ENCODE measurements at regions not wholly inside any gene's neighbourhood (a gene's known extent, or its start where the extent isn't known, plus 50 kb on each side); places are given as distances from the start of the nearest gene placed in this dataset.

DNA sequence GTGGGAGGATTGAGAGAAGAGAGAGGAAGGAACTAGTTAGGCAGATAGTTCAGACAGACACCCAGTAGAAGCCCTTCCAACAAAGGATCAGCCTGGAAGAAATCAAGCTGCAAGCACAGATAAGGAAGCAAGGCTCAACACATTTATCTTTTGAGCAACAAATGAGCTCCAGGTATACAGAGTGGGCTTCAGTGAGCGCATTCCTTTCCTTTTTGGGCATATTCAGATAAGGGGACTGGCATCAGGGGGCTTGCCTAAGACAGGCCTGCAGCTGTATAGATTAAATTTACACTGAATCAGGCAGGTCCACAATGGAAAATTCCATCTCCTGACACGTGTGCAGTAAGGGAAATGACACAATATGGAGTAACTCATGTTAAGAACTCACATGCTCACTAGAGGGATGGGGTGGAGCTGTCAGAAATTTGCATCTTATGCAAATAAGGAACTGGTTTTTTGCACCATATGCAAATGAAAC is 147.2 kb downstream of the AKR1D1 start:
- no peaks in the 10 kb centered on the region for H3K36me3 ChIP-seq (ENCODE audit: control insufficient read depth in 2 of 2, insufficient read depth in 2 of 2, low read length in 1 of 2)
- H3K9me3 ChIP-seq (replicated peaks; ENCODE audit: control insufficient read depth, insufficient read depth, low read length): no peaks in the 10 kb centered on the region; the same call in 2 of the 3 replicates
- no peak overlapping the region for H3K27ac ChIP-seq (ENCODE audit: control insufficient read depth, insufficient read depth)
- H2AFZ ChIP-seq (ENCODE audit: control insufficient read depth, low read depth, low read length): no peak overlapping the region
- POLR2A ChIA-PET: interaction anchor here (0.5 kb wide), 1 partner anchor 449 kb away, joined by 4 read pairs; no protein-coding TSS in a partner anchor
- DNase-seq (ENCODE audit: low read depth, low spot score) (no peak), FAIRE-seq (no peak), ATAC-seq (no peak)
- in situ Hi-C loops (cut with MboI) (no loop called here), intact Hi-C loops (cut with micrococcal nuclease; ENCODE audit: unreplicated experiment) (no loop called here)
- no peaks in the 10 kb centered on the region for H3K4me1 ChIP-seq (ENCODE audit: control insufficient read depth, insufficient read depth, low read length)
- no peak overlapping the region for H3K9ac ChIP-seq (ENCODE audit: control insufficient read depth, insufficient read depth, low read length)
- 15% methylated on average over 2 of the region's 2 CpGs for WGBS (ENCODE audit: insufficient coverage, insufficient replicate concordance, low lambda C conversion rate, missing lambda C conversion rate)
- H3K27me3 ChIP-seq (replicated peaks in 1 of 2; ENCODE audit: control insufficient read depth in 2 of 2, insufficient read depth in 2 of 2, low read length in 1 of 2): no peaks in the 10 kb centered on the region
- RAD21 ChIA-PET (ENCODE audit: unreplicated experiment): interaction anchor here (0.9 kb wide), 1 partner anchor 11 kb away, joined by 3 read pairs; no protein-coding TSS in a partner anchor
- H3K4me3 ChIP-seq: no peak overlapping the region
- SMC1A ChIA-PET (ENCODE audit: uncharacterized antibody, unreplicated experiment): interaction anchor here (1.1 to 1.2 kb wide), 2 partner anchors 9 to 25 kb away, joined by 3 read pairs; no protein-coding TSS in a partner anchor
- no peak overlapping the region for H3K4me2 ChIP-seq (ENCODE audit: control insufficient read depth, insufficient read depth)
- CTCF ChIA-PET: interaction anchor here (1.6 kb wide), 1 partner anchor 12 kb away, joined by 5 read pairs; no protein-coding TSS in a partner anchor
- no TSS peak for BruUV-seq (replicated peaks)
- TF ChIP-seq TCF12 (IDR thresholded peaks at IDR 0.05; ENCODE audit: low read depth, low read length) (no peak), SMC3 (IDR thresholded peaks at IDR 0.05; ENCODE audit: borderline replicate concordance, low read length) (no peak), BRCA1 (IDR thresholded peaks at IDR 0.05; ENCODE audit: low read depth, low read length) (no peak), NR2C1 (IDR thresholded peaks at IDR 0.05) (no peak), ZNF622 (IDR thresholded peaks at IDR 0.05) (no peak), RBBP5 (conservative IDR thresholded peaks at IDR 0.05) (no peak)
- no peaks in the 10 kb centered on the region for H3K79me2 ChIP-seq (ENCODE audit: control insufficient read depth, insufficient read depth, low read length)
- no peaks in the 10 kb centered on the region for H4K20me1 ChIP-seq (ENCODE audit: control insufficient read depth, insufficient read depth)

- no peaks in the 10 kb centered on the region for H3K36me3 ChIP-seq (ENCODE audit: control insufficient read depth in 2 of 2, insufficient read depth in 2 of 2, low read length in 1 of 2)
- ChIA-PET CTCF (no interaction called here), RAD21 (ENCODE audit: unreplicated experiment) (no interaction called here), SMC1A (ENCODE audit: uncharacterized antibody, unreplicated experiment) (no interaction called here), POLR2A (interaction anchor here (1.0 kb wide), 1 partner anchor 66 kb away, joined by 3 read pairs; no protein-coding TSS in a partner anchor)
- 45% methylated on average over 5 of the region's 5 CpGs for WGBS (ENCODE audit: insufficient coverage, insufficient replicate concordance, low lambda C conversion rate, missing lambda C conversion rate)
- ATAC-seq: no peak
- H4K20me1 ChIP-seq (ENCODE audit: control insufficient read depth, insufficient read depth): no peaks in the 10 kb centered on the region
- intact Hi-C loops (cut with micrococcal nuclease; ENCODE audit: unreplicated experiment) (no loop called here), in situ Hi-C loops (cut with MboI) (no loop called here)
- no peaks in the 10 kb centered on the region for H3K4me1 ChIP-seq (ENCODE audit: control insufficient read depth, insufficient read depth, low read length)
- H3K4me3 ChIP-seq: no peak overlapping the region
- no peak for TF ChIP-seq SMAD1 (IDR thresholded peaks at IDR 0.05; ENCODE audit: low read depth, partially characterized antibody)
- TF ChIP-seq PML (IDR thresholded peaks at IDR 0.05; ENCODE audit: low read length): no peak
- H3K9me3 ChIP-seq (replicated peaks; ENCODE audit: control insufficient read depth, insufficient read depth, low read length): no peaks in the 10 kb centered on the region; the same call in 2 of the 3 replicates
- H3K27ac ChIP-seq (ENCODE audit: control insufficient read depth, insufficient read depth): no peak overlapping the region
- H3K9ac ChIP-seq (ENCODE audit: control insufficient read depth, insufficient read depth, low read length): no peak overlapping the region
- BruUV-seq (replicated peaks): no TSS peak
- FAIRE-seq: no peak
- DNase-seq (ENCODE audit: low read depth, low spot score): no peak
- H3K4me2 ChIP-seq (ENCODE audit: control insufficient read depth, insufficient read depth): no peak overlapping the region
- H3K79me2 ChIP-seq (ENCODE audit: control insufficient read depth, insufficient read depth, low read length): no peaks in the 10 kb centered on the region
- no peak overlapping the region for H2AFZ ChIP-seq (ENCODE audit: control insufficient read depth, low read depth, low read length)
- H3K27me3 ChIP-seq (replicated peaks in 1 of 2; ENCODE audit: control insufficient read depth in 2 of 2, insufficient read depth in 2 of 2, low read length in 1 of 2): no peaks in the 10 kb centered on the region
Measured at GRCh38 chr7:138226001-138226476, 149.8 kb downstream of the AKR1D1 start.
